H1 (cell line): ENCODE measurements at regions not wholly inside any gene's neighbourhood (a gene's known extent, or its start where the extent isn't known, plus 50 kb on each side); places are given as distances from the start of the nearest gene placed in this dataset.

Source experiments
- CTCF ChIA-PET: fragments of 300-600 bp; sonication (Branson Sonifier 250); formaldehyde crosslinking; loops from one replicate; lab custom pipeline; 2021; ENCODE audit not compliant: partially characterized antibody; lab: Charles Lee
- POLR2A ChIA-PET: fragments of 300-600 bp; sonication (Branson Sonifier 250); formaldehyde crosslinking; loops from one replicate; lab custom pipeline; 2021; ENCODE audit warnings: inconsistent platforms; ENCODE audit not compliant: partially characterized antibody; lab: Charles Lee
- DNase-seq, 2 experiments: peaks; one replicate each; pipeline versions ENCODE4 v3.0.0 to v3.0.0-alpha.2; 2010 to 2022; ENCODE audit warnings: low spot score in 2 of 2, low read depth in 1 of 2, mixed read lengths in 1 of 2
- FAIRE-seq: peaks from 2 replicates; lab custom pipeline; 2011; peaks lifted over from hg19 to GRCh38; lab: Jason Lieb, UNC
- H2AFZ ChIP-seq: 2 replicates; pipeline ENCODE4 v1.8.1; 2012; ENCODE audit warnings: low read length, inconsistent platforms
- H2AK5ac ChIP-seq: 2 replicates; pipeline ENCODE4 v1.6.1; 2013; ENCODE audit warnings: low read depth, low read length
- H2BK120ac ChIP-seq: replicated peaks from 2 replicates; pipeline ENCODE3; 2013; ENCODE audit warnings: low read depth, low read length, inconsistent platforms
- H2BK12ac ChIP-seq: 2 replicates; pipeline ENCODE4 v1.6.1; 2013; ENCODE audit warnings: low read depth, low read length
- H2BK15ac ChIP-seq: 2 replicates; pipeline ENCODE4 v1.6.1; 2013; ENCODE audit warnings: low read length
- H2BK20ac ChIP-seq: 2 replicates; pipeline ENCODE4 v1.6.1; 2013; ENCODE audit warnings: low read length
- H2BK5ac ChIP-seq: 2 replicates; pipeline ENCODE4 v1.6.1; 2013; ENCODE audit warnings: low read depth, low read length
- H3K14ac ChIP-seq: 2 replicates; pipeline ENCODE4 v1.6.1; 2013; ENCODE audit warnings: inconsistent platforms; ENCODE audit not compliant: insufficient read length
- H3K18ac ChIP-seq: 2 replicates; pipeline ENCODE4 v1.6.1; 2013; ENCODE audit warnings: low read length; ENCODE audit errors: extremely low read depth
- H3K23ac ChIP-seq: 2 replicates; pipeline ENCODE4 v1.6.1; 2013; ENCODE audit warnings: inconsistent platforms; ENCODE audit not compliant: insufficient read length
- H3K23me2 ChIP-seq: 2 replicates; pipeline ENCODE4 v1.6.1; 2013; ENCODE audit warnings: low read depth, low read length
- H3K27ac ChIP-seq: 2 replicates; pipeline ENCODE4 v1.6.1; 2011; ENCODE audit warnings: low read depth, low read length, inconsistent platforms
- H3K27me3 ChIP-seq, 4 experiments: replicated peaks in 1 of 4; 1 replicate in 1 of 4; 2 replicates in 3 of 4; pipeline versions ENCODE4 v1.6.1 to v1.8.1; 2011 to 2013; ENCODE audit warnings: low read length in 3 of 4, mild to moderate bottlenecking in 3 of 4, inconsistent platforms in 2 of 4, mixed read lengths in 2 of 4, moderate library complexity in 1 of 4; ENCODE audit not compliant: control insufficient read depth in 3 of 4, insufficient read depth in 3 of 4; ENCODE audit errors: extremely low read depth in 1 of 4
- H3K36me3 ChIP-seq, 4 experiments: 2 replicates each; pipeline versions ENCODE4 v1.6.1 to v1.8.1; 2011 to 2013; ENCODE audit warnings: mild to moderate bottlenecking in 4 of 4, low read length in 3 of 4, moderate library complexity in 2 of 4, control low read depth in 1 of 4, inconsistent platforms in 1 of 4; ENCODE audit not compliant: insufficient read depth in 4 of 4, control insufficient read depth in 2 of 4
- H3K4ac ChIP-seq: replicated peaks from 2 replicates; pipeline ENCODE3; 2013; ENCODE audit warnings: low read length, low read depth, mixed read lengths, inconsistent platforms; ENCODE audit not compliant: insufficient read length
- H3K4me1 ChIP-seq, 4 experiments: replicated peaks in 1 of 4; 1 replicate in 1 of 4; 2 replicates in 3 of 4; pipeline versions ENCODE4 v1.6.1 to v1.8.1; 2011 to 2013; ENCODE audit warnings: low read length in 3 of 4, inconsistent platforms in 2 of 4, mixed read lengths in 1 of 4; ENCODE audit not compliant: insufficient read depth in 4 of 4, control insufficient read depth in 3 of 4
- H3K4me2 ChIP-seq, 2 experiments: 2 replicates each; pipeline versions ENCODE4 v1.6.1 to v1.8.1; 2011 to 2013; ENCODE audit warnings: low read depth in 2 of 2, low read length in 2 of 2, control low read depth in 1 of 2, inconsistent platforms in 1 of 2, mild to moderate bottlenecking in 1 of 2; ENCODE audit not compliant: insufficient read depth in 1 of 2
- H3K4me3 ChIP-seq, 4 experiments: fragments of 200-600, 300-600 bp in 1 of 4; sonication (generic), shearing (Covaris generic), sonication (Bioruptor Twin) in 1 of 4; 2 replicates each; pipeline versions ENCODE4 v1.5.1 to v1.8.1; 2011 to 2016; ENCODE audit warnings: low read length in 4 of 4, low read depth in 3 of 4, control low read depth in 2 of 4, inconsistent platforms in 2 of 4, mild to moderate bottlenecking in 2 of 4, mixed read lengths in 1 of 4, moderate library complexity in 1 of 4; ENCODE audit not compliant: insufficient read depth in 2 of 4; ENCODE audit errors: extremely low read depth in 1 of 4
- H3K56ac ChIP-seq: replicated peaks from 2 replicates; pipeline ENCODE3; 2013; ENCODE audit warnings: low read depth, mild to moderate bottlenecking, mixed read lengths, low read length, inconsistent platforms; ENCODE audit not compliant: insufficient read length
- H3K79me1 ChIP-seq: 2 replicates; pipeline ENCODE4 v1.6.1; 2013; ENCODE audit warnings: low read depth, low read length, control low read depth
- H3K79me2 ChIP-seq, 2 experiments: 2 replicates each; pipeline versions ENCODE4 v1.6.1 to v1.8.1; 2012 to 2013; ENCODE audit warnings: low read length in 2 of 2, mild to moderate bottlenecking in 2 of 2, inconsistent platforms in 1 of 2; ENCODE audit not compliant: insufficient read depth in 2 of 2, control insufficient read depth in 1 of 2
- H3K9ac ChIP-seq, 4 experiments: replicated peaks in 1 of 4; 1 replicate in 1 of 4; 2 replicates in 3 of 4; pipeline versions ENCODE4 v1.6.1 to v1.8.1; 2011 to 2013; ENCODE audit warnings: low read depth in 3 of 4, low read length in 3 of 4, control low read depth in 2 of 4, mild to moderate bottlenecking in 2 of 4, moderate library complexity in 2 of 4, inconsistent platforms in 1 of 4; ENCODE audit errors: extremely low read depth in 1 of 4
- H3K9me3 ChIP-seq, 2 experiments: 2 replicates each; pipeline versions ENCODE4 v1.6.1 to v1.8.1; 2012 to 2013; ENCODE audit warnings: mild to moderate bottlenecking in 2 of 2, moderate library complexity in 2 of 2, control low read depth in 1 of 2, inconsistent platforms in 1 of 2, low read depth in 1 of 2, low read length in 1 of 2, mixed read lengths in 1 of 2; ENCODE audit not compliant: insufficient read depth in 2 of 2
- H4K20me1 ChIP-seq, 2 experiments: replicated peaks in 1 of 2; 2 replicates each; pipeline versions ENCODE3 to v1.8.1; 2011 to 2013; ENCODE audit warnings: inconsistent platforms in 2 of 2, low read length in 2 of 2, mild to moderate bottlenecking in 1 of 2; ENCODE audit not compliant: insufficient read depth in 2 of 2, control insufficient read depth in 1 of 2
- H4K5ac ChIP-seq: 2 replicates; pipeline ENCODE4 v1.6.1; 2013; ENCODE audit warnings: low read length, low read depth, mixed read lengths, inconsistent platforms; ENCODE audit not compliant: insufficient read length
- H4K8ac ChIP-seq: 2 replicates; pipeline ENCODE4 v1.8.0; 2013; ENCODE audit warnings: mild to moderate bottlenecking, moderate library complexity, low read length, inconsistent platforms; ENCODE audit not compliant: insufficient read depth; ENCODE audit errors: extremely low read depth
- H4K91ac ChIP-seq: replicated peaks from 2 replicates; pipeline ENCODE3; 2013; ENCODE audit warnings: low read length, mixed read lengths, inconsistent platforms; ENCODE audit not compliant: insufficient read length
- E2F6 ChIP-seq: IDR thresholded peaks from 2 replicates; pipeline ENCODE4 v1.6.1; 2012; ENCODE audit warnings: inconsistent platforms
- EGR1 ChIP-seq: IDR thresholded peaks from 2 replicates; pipeline ENCODE4 v1.6.1; 2011; ENCODE audit warnings: low read depth, low read length, borderline replicate concordance
- GABPA ChIP-seq: IDR thresholded peaks from 2 replicates; pipeline ENCODE4 v1.6.1; 2011; ENCODE audit warnings: mild to moderate bottlenecking, low read length, moderate library complexity, borderline replicate concordance; ENCODE audit not compliant: insufficient read depth
- GTF2F1 ChIP-seq: IDR thresholded peaks from 2 replicates; pipeline ENCODE4 v1.6.1; 2012; ENCODE audit warnings: low read depth, low read length, improper control_type of control experiment, borderline replicate concordance
- MAFK ChIP-seq: IDR thresholded peaks from 2 replicates; pipeline ENCODE4 v1.6.1; 2012; ENCODE audit warnings: low read depth, mild to moderate bottlenecking, improper control_type of control experiment, low read length
- RAD21 ChIP-seq, 2 experiments: IDR thresholded peaks in 1 of 2; conservative IDR thresholded peaks in 1 of 2; 2 replicates each; pipeline ENCODE4 v1.6.1; 2011; ENCODE audit warnings: low read depth in 2 of 2, low read length in 2 of 2, improper control_type of control experiment in 1 of 2, inconsistent platforms in 1 of 2, mild to moderate bottlenecking in 1 of 2, moderate library complexity in 1 of 2
- RFX5 ChIP-seq: IDR thresholded peaks from 2 replicates; pipeline ENCODE4 v1.6.1; 2011; ENCODE audit warnings: low read depth, low read length, improper control_type of control experiment, borderline replicate concordance
- SAP30 ChIP-seq: fragments of 300-600 bp; sonication (generic); IDR thresholded peaks from 2 replicates; pipeline ENCODE4 v1.7.1; 2012; ENCODE audit warnings: low read length, moderate library complexity, mild to moderate bottlenecking, inconsistent platforms; ENCODE audit not compliant: insufficient read depth, insufficient replicate concordance
- SRF ChIP-seq: IDR thresholded peaks from 2 replicates; pipeline ENCODE4 v1.6.1; 2011; ENCODE audit warnings: mild to moderate bottlenecking, low read depth, low read length, moderate library complexity
- SUZ12 ChIP-seq: fragments of 200-600 bp; sonication (generic); IDR thresholded peaks from 2 replicates; pipeline ENCODE4 v1.6.1; 2012; ENCODE audit warnings: mild to moderate bottlenecking, inconsistent platforms, low read length, moderate library complexity, mixed read lengths
- TAF7 ChIP-seq: optimal IDR thresholded peaks from 2 replicates; pipeline ENCODE3; 2011; ENCODE audit warnings: low read depth, mild to moderate bottlenecking, inconsistent platforms, low read length, moderate library complexity, borderline replicate concordance
- WGBS, 2 experiments: shearing (Covaris generic) in 1 of 2; methylation state at CpG; one replicate each; pipeline versions ENCODE4 v1.1.6 to v1.1.7; 2013 to 2015; ENCODE audit warnings: low lambda C conversion rate in 2 of 2, mixed read lengths in 2 of 2, inconsistent platforms in 1 of 2, low coverage in 1 of 2, missing lambda C conversion rate in 1 of 2; ENCODE audit not compliant: insufficient replicate concordance in 2 of 2, insufficient coverage in 1 of 2, insufficient read length in 1 of 2; ENCODE audit errors: extremely low coverage in 1 of 2, missing lambda C conversion rate in 1 of 2; 5-methylcytosine and 5-hydroxymethylcytosine counted together
- TF ChIP-seq, protein P1 (sequence below): IDR thresholded peaks from 2 replicates; pipeline ENCODE4 v1.6.1; 2011; ENCODE audit warnings: low read length, improper control_type of control experiment

GRCh38 chr2:219944866-219945265, 317.4 kb downstream of the SLC4A3 start:
- Histone ChIP-seq H3K79me1 (no peaks in the 10 kb centered on the region), H4K20me1 (no peaks in the 10 kb centered on the region), H2BK15ac (no peak overlapping the region), H3K4ac (no peak overlapping the region), H3K9me3 (no peaks in the 10 kb centered on the region), H3K27ac (no peak overlapping the region), H3K79me2 (no peaks in the 10 kb centered on the region), H2BK5ac (no peak overlapping the region), H4K8ac (no peak overlapping the region), H3K14ac (no peak overlapping the region), H3K56ac (no peak overlapping the region), H3K4me2 (no peak overlapping the region), H4K5ac (no peak overlapping the region), H2BK12ac (no peak overlapping the region), H3K27me3 (no peaks in the 10 kb centered on the region), H2BK20ac (no peak overlapping the region), H3K23me2 (no peaks in the 10 kb centered on the region), H3K18ac (no peak overlapping the region), H3K23ac (no peak overlapping the region), H2BK120ac (no peak overlapping the region), H4K91ac (no peak overlapping the region), H3K9ac (no peak overlapping the region), H2AK5ac (no peak overlapping the region), H3K4me1 (no peaks in the 10 kb centered on the region), H2AFZ (no peak overlapping the region), H3K36me3 (no peaks in the 10 kb centered on the region), H3K4me3 (no peak overlapping the region)
- DNase-seq, result no peak
- ChIA-PET POLR2A (no interaction called here), CTCF (interaction anchor here (1.2 to 2.7 kb wide), 2 partner anchors 15 to 207 kb away, joined by 3 to 8 read pairs; no protein-coding TSS in a partner anchor)
- no peak for FAIRE-seq
- 96% methylated on average over 4 of the region's 4 CpGs; no CpG with 5 or more reads in 1 of the 2 experiments for WGBS, 2 experiments
- TF ChIP-seq, protein P1, sequence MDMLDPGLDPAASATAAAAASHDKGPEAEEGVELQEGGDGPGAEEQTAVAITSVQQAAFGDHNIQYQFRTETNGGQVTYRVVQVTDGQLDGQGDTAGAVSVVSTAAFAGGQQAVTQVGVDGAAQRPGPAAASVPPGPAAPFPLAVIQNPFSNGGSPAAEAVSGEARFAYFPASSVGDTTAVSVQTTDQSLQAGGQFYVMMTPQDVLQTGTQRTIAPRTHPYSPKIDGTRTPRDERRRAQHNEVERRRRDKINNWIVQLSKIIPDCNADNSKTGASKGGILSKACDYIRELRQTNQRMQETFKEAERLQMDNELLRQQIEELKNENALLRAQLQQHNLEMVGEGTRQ, result no peak
- TF ChIP-seq E2F6 (no peak), RFX5 (no peak), SAP30 (no peak), TAF7 (no peak), GTF2F1 (no peak), RAD21 (IDR thresholded peaks at IDR 0.05 in 1 of 2, conservative IDR thresholded peaks at IDR 0.05 in 1 of 2; ENCODE audit: low read depth in 2 of 2, low read length in 2 of 2) (no peak), EGR1 (no peak), MAFK (no peak), GABPA (no peak), SRF (no peak), SUZ12 (no peak)
